Fibroblast of the aortic adventitia (primary cell): ENCODE measurements at regions not wholly inside any gene's neighbourhood (a gene's known extent, or its start where the extent isn't known, plus 50 kb on each side); places are given as distances from the start of the nearest gene placed in this dataset.

Experiments used
- DNase-seq: peaks from one replicate; pipeline ENCODE4 v3.0.0-alpha.2; 2010; ENCODE audit warnings: low read depth
- H3K4me3 ChIP-seq: 2 replicates; pipeline ENCODE4 v1.5.1; 2011; ENCODE audit warnings: low read depth, mild to moderate bottlenecking, control low read depth, low read length, moderate library complexity
- CTCF ChIP-seq: IDR thresholded peaks from 2 replicates; pipeline ENCODE4 v1.5.1; 2011; ENCODE audit warnings: mild to moderate bottlenecking, low read length, control low read depth, inconsistent platforms; ENCODE audit not compliant: insufficient read depth

- no peak for TF ChIP-seq CTCF
- H3K4me3 ChIP-seq, result no peak overlapping the region
- DNase-seq, result no peak
Observed at GRCh38 chr6:156308604-156309003, 468.6 kb upstream of the ARID1B start.

- no peak for DNase-seq
Observed at GRCh38 chr6:156306531-156306930, 470.6 kb upstream of the ARID1B start.

GRCh38 chr6:156283091-156283490, 494.1 kb upstream of the ARID1B start:
- H3K4me3 ChIP-seq, result no peak overlapping the region
- no peak for DNase-seq
- TF ChIP-seq CTCF, result no peak

More at GRCh38 chr6:156306531-156306930, 470.6 kb upstream of the ARID1B start:
- TF ChIP-seq CTCF, result no peak
- no peak overlapping the region for H3K4me3 ChIP-seq

GRCh38 chr6:156282087-156282486, 495.1 kb upstream of the ARID1B start:
- no peak for DNase-seq
- no peak overlapping the region for H3K4me3 ChIP-seq
- no peak for TF ChIP-seq CTCF

- TF ChIP-seq CTCF, result no peak
- no peak for DNase-seq
- H3K4me3 ChIP-seq, result no peak overlapping the region
Observed at GRCh38 chr6:156281266-156281665, 495.9 kb upstream of the ARID1B start.

- H3K4me3 ChIP-seq, result no peak overlapping the region
- TF ChIP-seq CTCF, result no peak
- no peak for DNase-seq
Observed at GRCh38 chr6:156280065-156280464, 497.1 kb upstream of the ARID1B start.

- TF ChIP-seq CTCF, result no peak
- no peak for DNase-seq
- H3K4me3 ChIP-seq, result no peak overlapping the region
Observed at GRCh38 chr6:156279261-156279969, 497.8 kb upstream of the ARID1B start.
